Mucosa of descending colon (tissue), 3 donors: ENCODE measurements at regions not wholly inside any gene's neighbourhood (a gene's known extent, or its start where the extent isn't known, plus 50 kb on each side); places are given as distances from the start of the nearest gene placed in this dataset.

Source experiments
- ATAC-seq: fragments of 200-7000 bp; cut with Tn5 transposase; one replicate; pipeline ENCODE4 v1.9.1; 2020; ENCODE audit warnings: mild to moderate bottlenecking, moderate library complexity
- DNase-seq, 3 donors: peaks; one replicate each; pipeline ENCODE4 v3.0.0-alpha.2; 2020
- H3K36me3 ChIP-seq: fragments of 200-600 bp; one replicate; pipeline ENCODE4 v1.8.0; 2021; ENCODE audit warnings: low read depth, mild to moderate bottlenecking
- H3K4me1 ChIP-seq: fragments of 200-600 bp; one replicate; pipeline ENCODE4 v1.8.0; 2021; ENCODE audit warnings: low read depth, mild to moderate bottlenecking
- H3K4me3 ChIP-seq: fragments of 200-600 bp; one replicate; pipeline ENCODE4 v1.8.0; 2021; ENCODE audit warnings: mild to moderate bottlenecking
- H3K9me3 ChIP-seq: fragments of 200-600 bp; one replicate; pipeline ENCODE4 v1.8.0; 2021; ENCODE audit warnings: mild to moderate bottlenecking
- CTCF ChIP-seq: fragments of 200-600 bp; IDR thresholded peaks from one replicate; pipeline ENCODE4 v1.8.0; 2022; ENCODE audit warnings: antibody characterized with exemption, mild to moderate bottlenecking
- intact Hi-C, 2 donors: fragments of 100-400 bp; cut with DNase I in 1 of 2; cut with micrococcal nuclease in 1 of 2; formaldehyde crosslinking; loops; one replicate each; pipeline versions ENCODE4 v1.11.0 to v1.11.1; 2022; cut with DNase I, micrococcal nuclease
- donor health status: DM: no; HTN: no; CAD: no; lungs with moderate emphysema.
- donor health status: DM: no; HTN: no; CAD: no.
- donor health status: DM: no; HTN: yes; CAD: no.

DNA sequence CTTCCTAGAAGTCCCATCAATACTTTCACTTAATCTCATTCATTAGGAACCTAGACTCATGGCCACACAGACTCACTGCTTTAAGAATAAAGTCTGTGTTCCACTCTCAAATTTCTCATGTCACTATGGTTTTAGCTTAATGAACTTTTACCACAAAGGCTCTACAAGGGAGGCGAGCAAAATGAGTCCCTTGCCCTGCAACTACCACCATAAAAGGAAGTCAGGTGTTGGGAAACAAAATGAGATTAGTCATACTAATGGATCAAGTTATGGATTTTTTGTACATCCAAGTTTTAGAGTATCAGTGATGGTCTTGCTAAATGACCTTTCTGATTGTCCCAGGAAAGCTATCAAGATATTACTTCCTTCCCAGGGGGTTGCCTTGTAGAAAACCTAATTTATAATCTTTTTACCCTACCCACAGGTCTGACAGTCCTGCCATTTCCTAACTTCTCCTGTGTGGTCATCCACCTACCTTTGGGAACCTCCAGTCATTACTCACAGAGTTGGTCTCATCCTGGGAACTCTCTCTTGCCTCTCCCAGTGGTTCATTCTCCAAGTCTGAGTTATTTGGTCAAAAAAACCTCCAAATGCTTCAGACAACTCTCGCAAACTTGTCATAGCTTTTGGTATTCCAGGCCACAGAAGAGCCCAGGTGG lies 51.8 kb upstream of the SLC16A1 start:
- Histone ChIP-seq H3K4me1 (no peaks in the 10 kb centered on the region), H3K36me3 (no peaks in the 10 kb centered on the region), H3K4me3 (no peak overlapping the region), H3K9me3 (no peaks in the 10 kb centered on the region)
- no peak for TF ChIP-seq CTCF
- DNase-seq (no peak), ATAC-seq (no peak)
- intact Hi-C loops: no loop called here

DNA sequence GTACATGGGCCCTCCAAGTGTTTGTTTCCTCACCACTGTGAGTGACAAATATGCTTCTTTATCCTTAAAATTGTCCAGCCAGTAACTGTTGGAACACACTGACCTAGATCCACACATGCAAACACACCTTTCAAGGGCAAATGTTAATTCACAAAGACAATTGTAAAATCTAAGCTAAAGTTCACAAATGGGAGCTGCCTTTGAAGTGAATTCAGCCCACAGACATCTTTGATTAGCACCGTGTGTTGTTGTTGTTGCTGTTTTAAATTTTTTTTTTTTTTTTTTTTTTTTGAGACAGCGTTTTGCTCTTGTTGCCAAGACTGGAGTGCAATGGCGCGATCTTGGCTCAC lies 52.3 kb upstream of the SLC16A1 start:
- Histone ChIP-seq H3K4me3 (no peak overlapping the region), H3K36me3 (no peaks in the 10 kb centered on the region), H3K9me3 (no peaks in the 10 kb centered on the region), H3K4me1 (no peaks in the 10 kb centered on the region)
- no peak for ATAC-seq
- DNase-seq: no peak
- intact Hi-C loops: no loop called here
- TF ChIP-seq CTCF: no peak

DNA sequence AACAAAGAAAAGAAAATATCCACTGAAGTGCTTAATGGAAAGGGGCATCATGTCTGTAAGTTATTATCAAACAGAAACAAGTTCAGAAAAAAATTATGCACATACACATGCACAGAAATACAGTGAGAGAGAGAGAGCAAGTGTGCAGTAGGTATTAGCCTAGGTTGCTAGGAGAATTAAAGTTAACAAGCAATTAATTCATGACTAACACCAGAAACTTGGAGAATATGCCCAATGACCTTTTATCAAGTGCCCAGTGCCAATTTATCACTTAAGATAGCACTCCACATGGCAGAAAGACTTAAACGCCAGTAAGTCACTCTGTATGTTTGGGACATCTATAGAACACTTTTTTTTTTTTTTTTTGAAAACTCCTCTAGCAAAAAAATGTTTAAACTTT lies 56.2 kb upstream of the SLC16A1 start:
- DNase-seq (no peak), ATAC-seq (no peak)

GRCh38 chr1:113013823-113014222 lies 57.8 kb upstream of the SLC16A1 start:
- no peaks in the 10 kb centered on the region for H3K9me3 ChIP-seq
- ATAC-seq: peak; percentile 72
- TF ChIP-seq CTCF: no peak
- peaks cover 11% of the 10 kb centered on the region for H3K4me1 ChIP-seq
- no peak overlapping the region for H3K4me3 ChIP-seq
- intact Hi-C loops: no loop called here
- no peak for DNase-seq
- no peaks in the 10 kb centered on the region for H3K36me3 ChIP-seq

More for the DNA sequence above, 56.2 kb upstream of the SLC16A1 start:
- peaks cover 6% of the 10 kb centered on the region for H3K4me1 ChIP-seq
- no peak for TF ChIP-seq CTCF
- no peaks in the 10 kb centered on the region for H3K36me3 ChIP-seq
- H3K4me3 ChIP-seq: no peak overlapping the region
- intact Hi-C loops: no loop called here
- no peaks in the 10 kb centered on the region for H3K9me3 ChIP-seq

GRCh38 chr1:113014508-113014907 lies 58.5 kb upstream of the LRIG2 start:
- H3K4me3 ChIP-seq: no peak overlapping the region

More at GRCh38 chr1:113014508-113014907, 58.5 kb upstream of the LRIG2 start:
- Histone ChIP-seq H3K4me1 (peaks cover 16% of the 10 kb centered on the region), H3K9me3 (no peaks in the 10 kb centered on the region), H3K36me3 (no peaks in the 10 kb centered on the region)
- intact Hi-C loops: no loop called here
- TF ChIP-seq CTCF: no peak
- DNase-seq: no peak
- ATAC-seq: no peak
